Body of pancreas (tissue), 4 donors: ENCODE measurements at regions not wholly inside any gene's neighbourhood (a gene's known extent, or its start where the extent isn't known, plus 50 kb on each side); places are given as distances from the start of the nearest gene placed in this dataset.

ENCODE experiments used
- ATAC-seq: fragments of 150-250 bp; one replicate; pipeline ENCODE4 v1.9.1; 2016
- DNase-seq, 4 donors: peaks; one replicate each; pipeline ENCODE4 v3.0.0-alpha.2; 2019
- H3K27ac ChIP-seq, 4 donors: fragments of 200-600 bp; sonication (generic); 1 replicate in 3 of 4; 2 replicates in 1 of 4; pipeline versions ENCODE4 v1.5.1 to v1.6.1; 2016 to 2019; ENCODE audit warnings: mild to moderate bottlenecking in 1 of 4, mixed read lengths in 1 of 4, moderate library complexity in 1 of 4
- H3K27me3 ChIP-seq, 2 donors: fragments of 200-600 bp; sonication (generic); one replicate each; pipeline ENCODE4 v1.6.0; 2016; ENCODE audit warnings: mild to moderate bottlenecking in 1 of 2
- H3K36me3 ChIP-seq, 2 donors: fragments of 200-600 bp; sonication (generic); replicated peaks in 1 of 2; 2 replicates each; pipeline ENCODE4 v1.5.1; 2016; ENCODE audit warnings: low read depth in 2 of 2; ENCODE audit not compliant: insufficient read depth in 1 of 2
- H3K4me1 ChIP-seq: fragments of 200-600 bp; sonication (generic); one replicate; pipeline ENCODE4 v1.6.0; 2016
- H3K4me3 ChIP-seq, 2 donors: fragments of 200-600 bp; sonication (generic); 1 replicate in 1 of 2; 2 replicates in 1 of 2; pipeline ENCODE4 v1.5.1; 2016 to 2019
- H3K9me3 ChIP-seq, 3 donors: fragments of 200-600 bp; sonication (generic); 1 replicate in 2 of 3; 2 replicates in 1 of 3; pipeline ENCODE4 v1.5.1; 2016
- POLR2A ChIP-seq, 3 donors: fragments of 450-650 bp; IDR thresholded peaks; one replicate each; pipeline ENCODE4 v1.6.1; 2016; ENCODE audit warnings: antibody characterized with exemption in 3 of 3, mild to moderate bottlenecking in 2 of 3
- WGBS, 2 donors: methylation state at CpG; one replicate each; pipeline ENCODE4 v1.1.5; 2017; 5-methylcytosine and 5-hydroxymethylcytosine counted together
- intact Hi-C: fragments of 100-400 bp; cut with DNase I; formaldehyde crosslinking; loops from one replicate; pipeline ENCODE4 v1.15.1; 2023
- TF ChIP-seq, protein P1 (sequence below), 7 experiments: fragments of 450-650 bp in 4 of 7; fragments of 200-600 bp in 3 of 7; sonication (generic) in 3 of 7; IDR thresholded peaks; one replicate each; pipeline ENCODE4 v1.5.1; 2016 to 2019; ENCODE audit warnings: antibody characterized with exemption in 7 of 7

GRCh38 chr9:115379719-115380118, 261.8 kb upstream of the TNC start:
- H3K36me3 ChIP-seq: no peaks in the 10 kb centered on the region
- WGBS, 2 donors: 42 to 95% methylated on average over 3 of the region's 3 CpGs
- no peak overlapping the region for H3K27ac ChIP-seq
- H3K27me3 ChIP-seq: no peaks in the 10 kb centered on the region
- intact Hi-C loops: no loop called here
- no peak overlapping the region for H3K4me3 ChIP-seq
- H3K9me3 ChIP-seq: peaks cover 0 to 19% (median 0%) of the 10 kb centered on the region in 3 donors
- H3K4me1 ChIP-seq: no peaks in the 10 kb centered on the region
- DNase-seq: no peak
- TF ChIP-seq POLR2A (IDR thresholded peaks at IDR 0.05): no peak
- TF ChIP-seq, protein P1, sequence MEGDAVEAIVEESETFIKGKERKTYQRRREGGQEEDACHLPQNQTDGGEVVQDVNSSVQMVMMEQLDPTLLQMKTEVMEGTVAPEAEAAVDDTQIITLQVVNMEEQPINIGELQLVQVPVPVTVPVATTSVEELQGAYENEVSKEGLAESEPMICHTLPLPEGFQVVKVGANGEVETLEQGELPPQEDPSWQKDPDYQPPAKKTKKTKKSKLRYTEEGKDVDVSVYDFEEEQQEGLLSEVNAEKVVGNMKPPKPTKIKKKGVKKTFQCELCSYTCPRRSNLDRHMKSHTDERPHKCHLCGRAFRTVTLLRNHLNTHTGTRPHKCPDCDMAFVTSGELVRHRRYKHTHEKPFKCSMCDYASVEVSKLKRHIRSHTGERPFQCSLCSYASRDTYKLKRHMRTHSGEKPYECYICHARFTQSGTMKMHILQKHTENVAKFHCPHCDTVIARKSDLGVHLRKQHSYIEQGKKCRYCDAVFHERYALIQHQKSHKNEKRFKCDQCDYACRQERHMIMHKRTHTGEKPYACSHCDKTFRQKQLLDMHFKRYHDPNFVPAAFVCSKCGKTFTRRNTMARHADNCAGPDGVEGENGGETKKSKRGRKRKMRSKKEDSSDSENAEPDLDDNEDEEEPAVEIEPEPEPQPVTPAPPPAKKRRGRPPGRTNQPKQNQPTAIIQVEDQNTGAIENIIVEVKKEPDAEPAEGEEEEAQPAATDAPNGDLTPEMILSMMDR (IDR thresholded peaks at IDR 0.05): no peak
- ATAC-seq: no peak

- TF ChIP-seq, protein P1 (IDR thresholded peaks at IDR 0.05): no peak
- TF ChIP-seq POLR2A (IDR thresholded peaks at IDR 0.05): no peak
- H3K36me3 ChIP-seq: no peaks in the 10 kb centered on the region
- ATAC-seq: no peak
- no peak overlapping the region for H3K4me3 ChIP-seq
- H3K27me3 ChIP-seq: no peaks in the 10 kb centered on the region
- H3K9me3 ChIP-seq: peaks cover 0 to 19% (median 0%) of the 10 kb centered on the region in 3 donors
- WGBS, 2 donors: 59% methylated on average over 2 of the region's 2 CpGs
- H3K27ac ChIP-seq: no peak overlapping the region
- H3K4me1 ChIP-seq: no peaks in the 10 kb centered on the region
- no peak for DNase-seq
- intact Hi-C loops: no loop called here
Measured at GRCh38 chr9:115382865-115383264, 264.9 kb upstream of the TNC start.

- WGBS, 2 donors: 69 to 70% methylated on average over 6 to 18 of the region's 18 CpGs
- TF ChIP-seq, protein P1 (IDR thresholded peaks at IDR 0.05): no peak
- no peak for TF ChIP-seq POLR2A (IDR thresholded peaks at IDR 0.05)
- Histone ChIP-seq H3K4me3 (no peak overlapping the region), H3K27me3 (no peaks in the 10 kb centered on the region), H3K27ac (no peak overlapping the region), H3K4me1 (no peaks in the 10 kb centered on the region), H3K36me3 (no peaks in the 10 kb centered on the region), H3K9me3 (peaks cover 0 to 19% (median 0%) of the 10 kb centered on the region in 3 donors)
- ATAC-seq: no peak
- intact Hi-C loops: no loop called here
- no peak for DNase-seq
Measured at GRCh38 chr9:115385383-115386122, 267.6 kb upstream of the TNC start.

DNA sequence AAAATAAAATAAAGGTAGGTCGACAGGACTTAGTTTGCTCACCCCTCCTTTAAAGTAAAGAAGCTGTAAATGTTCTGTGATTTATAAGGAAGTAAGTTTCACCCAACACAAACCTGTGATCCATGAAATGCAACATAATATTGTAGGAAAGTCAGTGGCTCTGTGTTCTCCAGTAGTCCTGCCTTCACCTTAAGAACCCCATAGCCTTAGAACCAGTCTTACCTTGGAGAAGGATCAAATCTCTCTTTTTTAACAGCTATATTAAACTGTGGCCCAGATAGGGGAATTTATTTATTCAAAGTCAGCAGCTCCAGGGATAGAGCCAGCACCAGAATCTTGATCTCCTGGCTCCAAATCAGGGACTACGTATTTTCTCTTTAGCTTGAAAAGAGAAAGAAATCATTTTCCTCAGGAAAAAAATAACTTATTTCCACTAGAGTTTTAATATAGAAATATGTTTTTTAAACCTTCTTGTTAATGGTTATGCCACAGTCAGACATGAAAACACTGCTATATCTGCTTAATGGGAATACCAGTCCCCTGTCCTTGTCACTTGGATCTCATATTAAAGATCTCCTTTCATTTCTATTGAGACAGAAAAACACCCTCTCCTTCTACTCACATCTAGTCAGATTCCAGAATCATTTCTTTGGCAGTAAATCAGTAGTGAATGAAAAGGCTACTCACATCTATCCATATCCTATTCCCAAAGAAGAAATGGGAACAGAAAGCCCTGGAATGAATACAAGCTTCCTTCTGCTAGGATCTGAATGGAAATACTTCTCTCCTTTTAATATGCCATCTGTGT, 269.2 kb upstream of the TNC start:
- Histone ChIP-seq H3K4me1 (no peaks in the 10 kb centered on the region), H3K27me3 (no peaks in the 10 kb centered on the region), H3K36me3 (no peaks in the 10 kb centered on the region), H3K27ac (no peak overlapping the region), H3K9me3 (peaks cover 0 to 13% (median 0%) of the 10 kb centered on the region in 3 donors), H3K4me3 (no peak overlapping the region)
- intact Hi-C loops: no loop called here
- ATAC-seq: no peak
- 30 to 44% methylated on average over 2 of the region's 2 CpGs for WGBS, 2 donors
- no peak for DNase-seq
- TF ChIP-seq, protein P1 (IDR thresholded peaks at IDR 0.05): no peak
- no peak for TF ChIP-seq POLR2A (IDR thresholded peaks at IDR 0.05)
